Stimulated activated CD8-positive, alpha-beta memory T cell treated with anti-CD3 and anti-CD28 coated beads, Interleukin-12 subunit alpha, Interleukin-12 subunit beta, amount 100 ng/mL, for 4 hours (primary cell): ENCODE measurements at regions not wholly inside any gene's neighbourhood (a gene's known extent, or its start where the extent isn't known, plus 50 kb on each side); places are given as distances from the start of the nearest gene placed in this dataset.
"Not testable (repeated sequence)": the region's sequence is repeated elsewhere in the genome, so short reads cannot be mapped to it uniquely, and the experiment has no call there.

Source experiments
- DNase-seq: peaks from one replicate; pipeline ENCODE4 v3.0.0-alpha.2; 2020; ENCODE audit warnings: low read depth

DNA sequence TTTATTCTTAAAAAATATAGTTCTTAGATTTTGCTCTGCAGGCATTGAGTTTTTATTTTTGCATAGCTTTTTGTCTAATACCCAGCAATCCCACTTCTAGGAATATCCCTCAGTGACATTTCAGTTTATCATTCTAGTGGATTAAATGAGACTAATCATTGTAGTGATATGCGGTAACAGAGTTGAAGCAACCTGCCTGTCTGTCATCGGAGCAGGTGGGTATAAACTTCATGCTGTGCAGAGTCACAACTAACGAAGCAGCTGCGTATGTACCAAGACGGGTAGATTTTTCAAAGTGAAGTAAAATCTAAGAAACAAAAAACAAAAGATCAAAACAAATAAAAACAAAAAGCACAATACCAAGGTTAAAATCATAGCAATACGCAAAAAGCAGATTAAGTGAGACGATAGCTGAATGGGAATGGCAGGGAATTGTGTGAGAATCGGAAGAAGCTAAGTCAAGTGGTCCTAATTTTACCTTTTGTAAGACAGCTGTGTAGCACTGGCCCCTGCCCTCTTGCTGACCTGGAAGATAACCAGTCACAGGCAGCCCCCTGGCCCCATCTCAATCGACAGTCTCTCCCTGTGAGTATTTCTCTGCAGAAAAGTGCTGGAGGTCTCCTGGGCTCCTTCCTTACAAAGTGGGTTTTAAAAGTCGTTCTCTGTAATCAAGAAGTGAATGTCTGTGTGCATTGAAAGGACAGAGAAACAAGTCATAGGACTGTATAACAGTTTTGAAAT is 169.2 kb downstream of the OR2B2 start:
- DNase-seq, result no peak

DNA sequence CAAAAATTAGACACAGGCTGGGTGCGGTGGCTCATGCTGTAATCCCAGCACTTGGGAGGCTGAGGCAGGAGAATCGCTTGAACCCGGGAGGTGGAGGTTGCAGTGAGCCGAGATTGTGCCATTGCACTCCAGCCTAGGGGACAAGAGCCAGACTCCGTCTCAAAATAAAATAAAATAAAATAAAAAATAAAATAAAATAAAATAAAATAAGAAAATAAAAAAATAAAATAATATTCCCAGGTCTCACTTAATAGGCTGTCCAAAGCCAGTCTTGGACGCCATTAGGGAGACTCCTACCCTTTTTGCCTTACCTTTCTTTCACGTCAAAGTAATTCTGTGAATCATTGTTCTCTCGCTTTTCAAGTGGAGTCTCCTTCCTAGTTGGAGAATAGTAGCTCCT is 172.3 kb downstream of the OR2B2 start:
- not testable (repeated sequence) for DNase-seq

DNA sequence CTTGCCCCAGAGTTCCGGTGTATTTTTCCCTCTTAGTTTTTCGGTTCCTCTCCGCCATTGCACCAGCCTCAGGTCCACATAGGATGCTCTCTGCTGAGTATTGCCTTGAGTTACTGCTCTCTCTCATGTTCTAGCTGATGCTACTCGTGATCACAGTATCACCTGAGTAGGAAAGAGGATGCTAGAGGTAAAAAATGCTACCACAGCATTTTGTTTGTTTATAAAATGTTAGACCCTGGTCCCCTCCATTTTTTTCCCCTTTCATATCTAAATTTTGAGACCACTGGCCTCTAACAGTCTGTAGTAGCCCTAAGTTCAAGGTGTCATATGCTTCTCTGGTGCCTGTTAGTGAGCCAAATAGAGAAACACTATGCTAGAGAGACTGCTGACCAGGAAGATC is 175.5 kb downstream of the OR2B2 start:
- no peak for DNase-seq

GRCh38 chr6:27728442-27728841 is 183.8 kb downstream of the OR2B2 start:
- DNase-seq, result no peak

- DNase-seq, result no peak
Observed at GRCh38 chr6:27726619-27727023, 185.6 kb downstream of the OR2B2 start.

GRCh38 chr6:27720607-27721580 is 191.3 kb downstream of the OR2B2 start:
- DNase-seq, result no peak

DNA sequence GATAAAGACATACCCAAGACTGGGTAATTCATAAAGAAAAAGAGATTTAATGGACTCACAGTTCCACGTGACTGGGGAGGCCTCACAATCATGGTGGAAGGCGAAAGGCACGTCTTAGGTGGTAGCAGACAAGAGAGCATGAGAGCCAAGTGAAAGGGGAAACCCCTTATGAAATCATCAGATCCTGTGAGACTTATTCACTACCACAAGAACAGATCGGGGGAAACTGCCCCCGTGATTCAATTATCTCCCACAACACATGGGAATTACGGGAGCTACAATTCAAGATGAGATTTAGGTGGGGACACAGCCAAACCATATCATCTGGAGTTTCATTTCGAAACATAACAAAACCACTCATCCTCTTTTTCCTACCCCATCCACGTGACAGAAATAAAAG is 193.2 kb downstream of the OR2B2 start:
- DNase-seq, result not testable (repeated sequence)

DNA sequence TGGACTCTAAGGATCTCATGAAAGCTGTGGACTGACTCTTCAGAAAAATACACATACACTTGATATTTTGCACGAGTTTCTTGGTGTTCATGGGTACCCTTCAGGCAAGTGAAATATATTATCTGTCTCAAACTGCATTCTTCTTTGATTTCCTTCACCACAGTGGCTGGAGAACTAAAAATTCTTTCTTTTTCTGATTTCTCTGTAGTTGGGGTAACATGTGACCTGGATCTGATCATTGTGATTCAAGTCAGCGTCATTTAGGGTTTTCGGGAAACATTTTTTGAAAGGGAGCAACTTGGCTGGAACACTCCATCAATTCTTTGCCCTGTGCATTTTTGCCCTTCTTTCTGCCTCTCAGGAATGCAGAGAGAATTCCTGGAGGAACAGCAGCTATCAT is 205.8 kb downstream of the OR2B2 start:
- DNase-seq, result no peak

DNA sequence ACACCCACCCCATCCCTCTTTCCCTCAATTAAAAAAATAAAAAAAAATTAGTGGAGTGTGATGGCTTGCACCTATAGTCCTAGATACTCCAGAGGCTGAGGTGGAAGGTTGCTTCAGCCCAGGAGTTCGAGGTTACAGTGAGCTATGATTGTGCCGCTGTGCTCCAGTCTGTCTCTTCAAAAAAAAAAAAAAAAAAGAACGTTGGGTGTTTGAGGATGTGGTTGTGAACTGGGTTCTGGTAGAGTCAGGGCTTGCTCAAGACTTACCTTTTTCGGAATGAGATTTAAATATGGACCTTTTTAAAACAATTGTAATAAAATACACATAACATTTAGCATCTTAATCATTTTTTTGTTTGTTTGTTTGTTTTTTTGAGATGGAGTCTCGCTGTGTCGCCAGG is 211.9 kb downstream of the OR2B2 start:
- DNase-seq, result no peak

GRCh38 chr6:27694547-27694874 is 217.7 kb downstream of the OR2B2 start:
- DNase-seq, result no peak

DNA sequence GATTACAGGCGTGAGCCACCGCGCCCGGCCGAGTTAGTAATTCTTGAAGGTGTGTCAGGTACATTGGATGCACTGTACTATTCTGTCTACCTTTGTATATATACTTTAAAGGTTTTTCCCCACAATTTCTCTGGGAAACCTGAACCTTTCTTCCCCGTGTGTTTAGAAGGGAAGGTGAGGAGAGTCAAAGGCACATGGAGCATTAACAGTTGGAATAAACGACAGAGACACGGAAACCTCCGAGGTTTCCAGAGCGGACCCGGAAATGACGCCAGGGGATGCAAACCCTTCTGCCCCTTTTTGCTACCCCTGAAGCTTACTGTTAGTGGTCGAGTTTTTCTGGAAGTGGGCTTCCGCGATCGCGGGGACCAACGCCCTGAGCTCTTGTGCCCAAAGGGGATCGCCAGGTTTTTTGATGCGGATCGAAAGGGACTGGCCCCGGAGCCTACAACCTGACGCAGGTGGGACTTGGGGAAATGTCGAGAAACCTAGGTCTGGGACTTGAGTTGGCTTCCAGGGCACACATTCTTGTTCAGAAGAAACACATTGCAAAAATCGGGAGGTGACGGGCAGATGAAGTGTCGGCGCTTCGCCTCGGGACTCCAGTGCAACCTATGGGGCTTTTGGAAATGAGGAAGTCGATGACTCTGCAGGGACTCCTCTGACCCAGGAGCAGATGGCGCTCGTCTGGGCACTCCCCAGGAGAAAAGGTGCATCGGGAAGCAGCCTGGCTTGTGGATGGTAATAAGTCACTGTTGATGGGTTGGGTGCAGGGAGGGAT is 218.2 kb downstream of the OR2B2 start:
- DNase-seq, result peak; percentile 6

- not testable (repeated sequence) for DNase-seq
Observed at GRCh38 chr6:27692133-27692532, 219.2 kb upstream of the ZNF184 start.

GRCh38 chr6:27688014-27688586 is 215.2 kb upstream of the ZNF184 start:
- peak; percentile 65 for DNase-seq

- DNase-seq, result peak; percentile 56
Observed at GRCh38 chr6:27687154-27688013, 214.5 kb upstream of the ZNF184 start.

DNA sequence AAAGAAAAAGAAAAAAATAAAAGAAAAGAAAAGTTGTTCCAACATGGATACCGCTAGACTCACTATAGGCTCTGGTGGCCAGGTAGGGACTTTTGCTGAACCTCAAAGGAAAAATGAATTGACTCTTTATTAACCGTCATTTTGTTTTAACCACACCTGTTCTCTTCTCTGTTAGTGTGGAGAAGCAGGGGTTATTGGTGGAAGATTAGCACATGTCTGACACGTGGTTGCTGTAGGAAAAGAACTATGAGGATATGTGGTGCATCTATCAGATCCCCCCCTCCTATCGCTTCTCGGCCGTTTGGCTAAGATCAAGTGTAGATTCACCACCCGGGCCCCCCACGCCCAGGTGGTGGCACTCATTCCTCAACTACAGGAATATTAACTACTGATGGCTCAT is 212.4 kb upstream of the ZNF184 start:
- no peak for DNase-seq

DNA sequence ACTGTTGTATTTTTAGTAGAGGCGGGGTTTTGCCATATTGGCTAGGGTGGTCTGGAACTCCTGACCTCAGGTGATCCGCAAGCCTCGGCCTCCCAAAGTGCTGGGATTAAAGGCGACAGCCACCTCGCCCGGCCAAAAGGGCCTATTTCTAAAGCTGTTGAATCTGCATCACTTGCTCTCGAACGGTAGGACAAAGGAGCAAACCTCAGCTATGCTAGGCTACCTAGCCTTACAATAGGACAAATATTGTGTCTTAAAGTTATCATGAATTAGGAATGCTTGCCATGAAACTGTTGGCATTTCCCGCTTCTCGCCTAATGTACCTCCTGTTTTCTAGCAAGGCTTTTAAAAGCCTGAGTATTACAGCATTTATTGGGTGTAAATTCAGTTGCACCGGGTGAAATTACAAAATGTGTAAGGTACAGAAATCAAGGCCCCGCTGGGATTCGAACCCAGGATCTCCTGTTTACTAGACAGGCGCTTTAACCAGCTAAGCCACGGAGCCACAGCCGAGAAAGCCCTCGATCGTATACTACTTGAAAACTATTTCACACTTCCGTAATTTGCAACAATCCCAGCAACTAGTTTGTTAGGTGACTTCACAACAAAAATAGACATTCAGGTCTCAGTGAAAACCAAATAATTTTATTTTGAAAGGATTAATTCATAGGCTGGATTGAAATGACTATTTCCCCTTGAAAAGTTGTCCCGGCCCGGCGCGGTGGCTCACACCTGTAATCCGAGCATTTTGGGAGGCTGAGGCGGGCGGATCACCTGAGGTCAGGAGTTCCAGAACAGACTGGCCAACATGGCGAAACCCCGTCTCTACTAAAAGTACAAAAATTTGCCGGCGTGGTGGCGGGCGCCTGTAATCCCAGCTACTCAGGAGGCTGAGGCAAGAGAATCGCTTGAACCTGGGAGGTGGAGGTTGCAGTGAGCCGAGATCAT is 211.6 kb upstream of the ZNF184 start:
- DNase-seq, result peak; percentile 10

GRCh38 chr6:27679964-27680694 is 207.2 kb upstream of the ZNF184 start:
- DNase-seq, result no peak

- no peak for DNase-seq
Observed at GRCh38 chr6:27679308-27679963, 206.5 kb upstream of the ZNF184 start.

DNA sequence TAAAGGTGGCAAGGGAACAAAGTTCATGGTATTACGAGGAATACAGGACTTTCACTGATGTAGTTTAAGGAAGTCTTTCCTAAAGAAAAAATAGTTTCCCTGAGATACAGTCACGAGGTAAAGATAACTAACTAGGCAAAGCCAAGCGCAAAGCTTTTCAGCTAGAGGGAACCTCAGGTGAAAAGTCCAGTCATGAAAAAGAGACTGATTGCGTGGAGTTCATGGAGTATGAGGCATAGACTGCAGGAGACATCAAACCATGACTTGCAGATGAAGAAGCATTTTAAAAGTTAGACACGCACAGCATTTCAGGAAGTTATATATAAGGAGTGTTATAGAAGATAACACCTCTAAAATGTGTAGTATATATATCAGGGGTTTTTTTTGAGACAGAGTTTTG is 205.6 kb upstream of the ZNF184 start:
- DNase-seq, result no peak
